ENCODE measurements at regions not wholly inside any gene's neighbourhood (a gene's known extent, or its start where the extent isn't known, plus 50 kb on each side); places are given as distances from the start of the nearest gene placed in this dataset.

DNA sequence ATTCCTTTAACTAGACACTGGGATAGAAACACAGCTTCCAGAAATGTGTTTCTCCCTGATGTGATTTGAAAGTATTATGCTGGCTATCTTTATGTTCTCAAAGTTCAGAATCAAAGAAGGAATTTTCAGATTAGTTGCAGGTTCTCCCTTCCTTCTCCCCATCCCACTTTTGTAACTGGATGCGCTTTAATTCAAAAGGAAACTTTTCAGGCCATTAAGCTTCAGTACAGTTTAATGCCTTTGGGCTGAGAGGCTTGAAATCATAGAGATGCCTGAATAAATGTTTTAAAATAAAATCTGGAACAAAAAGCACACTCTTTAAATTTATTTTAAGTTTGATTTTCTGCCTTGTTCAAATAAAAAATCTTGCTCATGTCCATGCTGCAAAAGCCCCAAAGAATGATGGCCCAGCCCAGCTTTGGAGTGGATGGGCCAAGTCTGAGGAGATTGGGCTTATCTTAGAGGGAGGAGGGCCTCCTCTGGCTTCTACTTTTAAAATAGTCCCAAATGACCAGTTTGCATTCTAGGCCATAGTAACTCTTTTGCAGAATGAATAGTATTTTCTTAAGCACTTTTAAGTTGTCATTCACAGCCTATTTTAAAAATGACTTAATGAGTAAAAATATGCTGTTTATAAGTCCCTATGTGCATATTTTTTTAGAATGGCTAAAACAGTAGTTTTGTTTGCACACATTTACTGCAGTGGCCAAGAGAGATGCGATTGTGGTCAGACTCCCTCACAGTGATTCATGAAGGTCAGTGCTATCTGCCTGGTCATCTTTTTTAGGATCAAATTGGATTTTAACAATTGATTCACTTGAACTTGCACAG lies 129.2 kb downstream of the MTX2 start:
- no peak for DNase-seq (ENCODE audit: extremely low read depth, low read depth)

DNA sequence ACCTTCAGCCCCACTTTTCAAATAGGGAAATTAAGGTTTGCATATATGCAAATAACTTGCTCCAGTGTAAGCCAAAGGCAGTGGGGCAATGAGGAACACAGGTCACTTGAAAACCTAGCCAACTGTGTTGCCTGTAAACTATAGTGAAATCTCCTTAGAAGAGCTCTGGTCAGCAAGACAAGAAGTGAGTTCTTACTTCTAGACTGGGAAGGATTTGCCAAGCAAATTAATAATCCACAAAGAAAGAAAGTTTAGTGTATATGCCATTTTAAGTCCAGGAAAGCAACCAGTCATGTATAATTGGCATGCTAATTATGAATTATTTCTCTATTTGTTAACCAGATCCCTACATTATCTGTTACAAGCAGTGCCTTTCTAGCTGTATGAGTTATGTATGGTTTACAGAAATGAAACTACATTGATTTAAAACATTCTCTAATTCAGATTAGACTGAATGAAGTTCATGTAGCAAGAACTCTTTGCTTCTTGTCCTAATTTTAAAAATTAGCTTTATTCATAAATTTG lies 129.9 kb downstream of the MTX2 start:
- TF ChIP-seq, protein P1, sequence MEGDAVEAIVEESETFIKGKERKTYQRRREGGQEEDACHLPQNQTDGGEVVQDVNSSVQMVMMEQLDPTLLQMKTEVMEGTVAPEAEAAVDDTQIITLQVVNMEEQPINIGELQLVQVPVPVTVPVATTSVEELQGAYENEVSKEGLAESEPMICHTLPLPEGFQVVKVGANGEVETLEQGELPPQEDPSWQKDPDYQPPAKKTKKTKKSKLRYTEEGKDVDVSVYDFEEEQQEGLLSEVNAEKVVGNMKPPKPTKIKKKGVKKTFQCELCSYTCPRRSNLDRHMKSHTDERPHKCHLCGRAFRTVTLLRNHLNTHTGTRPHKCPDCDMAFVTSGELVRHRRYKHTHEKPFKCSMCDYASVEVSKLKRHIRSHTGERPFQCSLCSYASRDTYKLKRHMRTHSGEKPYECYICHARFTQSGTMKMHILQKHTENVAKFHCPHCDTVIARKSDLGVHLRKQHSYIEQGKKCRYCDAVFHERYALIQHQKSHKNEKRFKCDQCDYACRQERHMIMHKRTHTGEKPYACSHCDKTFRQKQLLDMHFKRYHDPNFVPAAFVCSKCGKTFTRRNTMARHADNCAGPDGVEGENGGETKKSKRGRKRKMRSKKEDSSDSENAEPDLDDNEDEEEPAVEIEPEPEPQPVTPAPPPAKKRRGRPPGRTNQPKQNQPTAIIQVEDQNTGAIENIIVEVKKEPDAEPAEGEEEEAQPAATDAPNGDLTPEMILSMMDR (IDR thresholded peaks at IDR 0.05; ENCODE audit: low read depth, low read length), result no peak
- DNase-seq (ENCODE audit: extremely low read depth, low read depth), result no peak

More for the DNA sequence above, 129.2 kb downstream of the MTX2 start:
- TF ChIP-seq, protein P1 (IDR thresholded peaks at IDR 0.05; ENCODE audit: low read depth, low read length), result no peak

DNA sequence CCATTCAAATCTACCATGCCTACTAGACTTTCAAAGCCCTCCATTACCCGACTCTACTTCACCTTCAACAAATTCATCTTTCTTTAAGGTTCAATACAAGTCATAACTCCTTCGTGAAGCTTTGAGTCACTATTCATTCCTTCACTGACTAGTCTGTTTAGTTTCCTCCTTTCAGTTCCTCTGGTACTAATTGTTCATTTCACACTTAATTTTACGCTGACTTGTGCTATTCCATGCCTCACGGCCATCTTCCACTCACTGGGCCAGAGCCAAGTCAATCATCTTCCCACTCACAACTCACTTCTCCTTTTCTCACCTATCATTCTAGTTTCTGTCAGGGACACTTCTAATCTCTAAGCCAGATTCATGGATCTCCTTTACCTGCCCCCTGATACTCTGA lies 136.2 kb downstream of the MTX2 start:
- TF ChIP-seq, protein P1 (IDR thresholded peaks at IDR 0.05; ENCODE audit: low read depth, low read length), result no peak
- DNase-seq (ENCODE audit: extremely low read depth, low read depth), result no peak

DNA sequence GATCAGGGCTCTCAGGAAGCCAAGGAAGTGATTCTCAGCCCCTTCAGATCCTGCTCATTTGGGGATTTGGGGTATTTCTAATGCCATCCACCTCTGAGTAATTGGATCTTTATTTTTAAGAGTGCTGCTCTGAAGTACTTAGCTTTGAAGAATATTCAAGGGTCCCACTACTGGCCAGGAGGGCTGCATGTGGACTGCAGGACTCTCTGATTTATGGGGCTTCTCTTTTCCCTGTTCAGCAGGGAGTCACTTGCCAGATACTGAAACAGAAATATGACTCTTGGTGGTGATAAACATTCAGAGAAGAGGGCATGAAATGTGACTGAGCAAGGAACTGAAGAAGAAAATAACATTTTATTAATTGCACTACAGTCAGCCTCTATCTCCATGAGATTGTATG lies 138.5 kb downstream of the MTX2 start:
- TF ChIP-seq, protein P1 (IDR thresholded peaks at IDR 0.05; ENCODE audit: low read depth, low read length), result no peak
- DNase-seq (ENCODE audit: extremely low read depth, low read depth), result no peak

DNA sequence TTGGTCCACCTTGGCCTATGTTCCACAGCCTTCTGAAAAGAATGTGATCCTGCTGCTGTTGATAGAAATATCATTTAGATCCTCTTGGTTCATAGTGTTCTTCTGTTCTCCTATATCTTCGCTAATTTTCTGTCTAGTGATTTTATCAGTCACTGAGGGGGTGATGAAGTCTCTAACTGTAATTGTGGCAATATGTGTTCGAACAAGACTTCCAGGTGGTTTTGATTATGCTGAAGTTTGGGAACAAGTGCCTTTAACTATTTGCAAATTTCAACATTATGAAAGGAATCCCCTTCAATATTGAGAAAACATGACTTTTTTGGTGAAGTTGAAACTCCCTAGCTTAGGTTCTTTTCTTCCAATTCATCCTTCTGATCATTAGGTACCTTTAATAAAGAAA lies 140.4 kb downstream of the MTX2 start:
- TF ChIP-seq, protein P1 (IDR thresholded peaks at IDR 0.05; ENCODE audit: low read depth, low read length), result no peak
- no peak for DNase-seq (ENCODE audit: extremely low read depth, low read depth)

DNA sequence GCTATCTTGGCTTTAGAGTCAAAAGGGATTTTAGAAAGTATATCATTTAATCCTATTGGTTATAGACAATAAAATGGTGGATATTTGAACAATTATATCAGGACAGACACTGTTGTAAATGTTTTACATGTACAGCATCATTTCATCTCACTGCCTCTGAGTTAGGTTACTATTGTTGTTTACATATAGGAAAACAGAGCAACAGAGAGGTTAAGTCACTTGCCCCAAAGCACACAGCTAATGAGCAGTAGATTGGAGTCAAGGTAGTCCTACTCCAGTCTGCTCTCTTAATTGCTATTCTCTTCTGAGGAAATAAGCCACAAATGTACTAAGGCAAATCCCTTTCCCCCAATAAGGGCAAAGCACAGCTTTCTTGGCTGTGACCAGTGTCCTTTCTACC lies 142.9 kb downstream of the MTX2 start:
- TF ChIP-seq, protein P1 (IDR thresholded peaks at IDR 0.05; ENCODE audit: low read depth, low read length), result no peak
- no peak for DNase-seq (ENCODE audit: extremely low read depth, low read depth)

DNA sequence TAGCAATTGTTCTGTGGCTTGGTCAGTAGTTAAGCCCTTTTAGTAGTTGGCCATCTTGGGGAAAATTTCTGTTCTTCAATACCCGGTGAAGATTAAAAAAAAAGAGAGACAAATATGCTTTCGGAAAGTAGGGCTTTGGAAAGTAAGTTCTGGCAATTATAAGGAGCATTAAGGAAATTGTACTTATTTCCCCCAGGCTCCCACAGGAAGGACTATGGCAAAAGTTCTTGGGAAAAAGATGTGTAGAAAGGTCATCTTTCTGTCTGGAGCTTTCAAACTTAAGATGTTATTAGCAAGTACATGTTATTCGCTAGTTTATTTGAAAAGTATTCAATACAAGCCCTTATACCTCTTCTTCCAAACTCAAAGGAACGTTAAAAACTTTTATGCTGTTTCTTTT lies 144.5 kb downstream of the MTX2 start:
- TF ChIP-seq, protein P1 (IDR thresholded peaks at IDR 0.05; ENCODE audit: low read depth, low read length), result no peak
- DNase-seq (ENCODE audit: extremely low read depth, low read depth), result no peak
